Endothelial cell of umbilical vein (primary cell): ENCODE measurements at regions not wholly inside any gene's neighbourhood (a gene's known extent, or its start where the extent isn't known, plus 50 kb on each side); places are given as distances from the start of the nearest gene placed in this dataset.

Experiments
- CTCF ChIP-seq, 2 donors: IDR thresholded peaks; 1 replicate in 1 of 2; 2 replicates in 1 of 2; pipeline ENCODE4 v1.5.1; 2011; ENCODE audit warnings: low read length in 2 of 2, mild to moderate bottlenecking in 2 of 2, moderate library complexity in 2 of 2, control low read depth in 1 of 2, inconsistent platforms in 1 of 2, low read depth in 1 of 2; ENCODE audit not compliant: insufficient read depth in 1 of 2; ENCODE audit errors: extremely low read depth in 1 of 2
- EZH2 ChIP-seq: IDR thresholded peaks from 2 replicates; pipeline ENCODE4 v1.6.1; 2012; ENCODE audit warnings: borderline replicate concordance, low read depth, mild to moderate bottlenecking, moderate library complexity, low read length, inconsistent platforms; ENCODE audit not compliant: severe bottlenecking
- FOS ChIP-seq: IDR thresholded peaks from 2 replicates; pipeline ENCODE4 v1.6.1; 2011; ENCODE audit warnings: mild to moderate bottlenecking, low read length, moderate library complexity, borderline replicate concordance; ENCODE audit not compliant: insufficient read depth
- JUN ChIP-seq: IDR thresholded peaks from 2 replicates; pipeline ENCODE4 v1.6.1; 2011; ENCODE audit warnings: borderline replicate concordance, low read depth; ENCODE audit not compliant: insufficient read length, insufficient read depth
- POLR2A ChIP-seq: IDR thresholded peaks from 2 replicates; pipeline ENCODE4 v1.6.1; 2012; ENCODE audit warnings: low read depth, mild to moderate bottlenecking, control low read depth, low read length
- POLR2AphosphoS5 ChIP-seq: IDR thresholded peaks from 2 replicates; pipeline ENCODE4 v1.6.1; 2012; ENCODE audit warnings: low read depth, mild to moderate bottlenecking, control low read depth, low read length, moderate library complexity; ENCODE audit not compliant: insufficient read depth

GRCh38 chr7:120164-120991, 72.0 kb upstream of the FAM20C start:
- TF ChIP-seq CTCF (IDR thresholded peaks at IDR 0.05; ENCODE audit: extremely low read depth in 1 of 2, insufficient read depth in 1 of 2, low read depth in 1 of 2, low read length in 2 of 2) (no peak), POLR2A (no peak), POLR2AphosphoS5 (no peak), FOS (no peak), EZH2 (no peak), JUN (no peak)
